ENCODE measurements at regions not wholly inside any gene's neighbourhood (a gene's known extent, or its start where the extent isn't known, plus 50 kb on each side); places are given as distances from the start of the nearest gene placed in this dataset.
"Not testable (repeated sequence)": the region's sequence is repeated elsewhere in the genome, so short reads cannot be mapped to it uniquely, and the experiment has no call there.

- no peak overlapping the region for H3K4me3 ChIP-seq (ENCODE audit: low read length)
These were observed 219.8 kb upstream of the C9orf72 start for GRCh38 chr9:27792971-27793689.

GRCh38 chr9:27799326-27799725 is 226.0 kb upstream of the C9orf72 start:
- TF ChIP-seq ZNF274 (IDR thresholded peaks at IDR 0.05; ENCODE audit: low read depth, low read length), result no peak
- no peak overlapping the region for H3K4me3 ChIP-seq (ENCODE audit: low read length)

More at GRCh38 chr9:27792971-27793689, 219.8 kb upstream of the C9orf72 start:
- no peak for TF ChIP-seq ZNF274 (IDR thresholded peaks at IDR 0.05; ENCODE audit: low read depth, low read length)

- TF ChIP-seq ZNF274 (IDR thresholded peaks at IDR 0.05; ENCODE audit: low read depth, low read length), result no peak
These were observed 226.9 kb upstream of the C9orf72 start for GRCh38 chr9:27800159-27800558.

GRCh38 chr9:27800692-27801370 is 227.6 kb upstream of the C9orf72 start:
- TF ChIP-seq ZNF274 (IDR thresholded peaks at IDR 0.05; ENCODE audit: low read depth, low read length), result no peak

More at GRCh38 chr9:27800159-27800558, 226.9 kb upstream of the C9orf72 start:
- no peak overlapping the region for H3K4me3 ChIP-seq (ENCODE audit: low read length)

GRCh38 chr9:27801545-27801944 is 228.3 kb upstream of the C9orf72 start:
- no peak overlapping the region for H3K4me3 ChIP-seq (ENCODE audit: low read length)
- no peak for TF ChIP-seq ZNF274 (IDR thresholded peaks at IDR 0.05; ENCODE audit: low read depth, low read length)

More at GRCh38 chr9:27800692-27801370, 227.6 kb upstream of the C9orf72 start:
- no peak overlapping the region for H3K4me3 ChIP-seq (ENCODE audit: low read length)

GRCh38 chr9:27802418-27802817 is 229.1 kb upstream of the C9orf72 start:
- TF ChIP-seq ZNF274 (IDR thresholded peaks at IDR 0.05; ENCODE audit: low read depth, low read length), result no peak
- no peak overlapping the region for H3K4me3 ChIP-seq (ENCODE audit: low read length)

GRCh38 chr9:27808864-27809263 is 235.6 kb upstream of the C9orf72 start:
- H3K4me3 ChIP-seq (ENCODE audit: low read length), result no peak overlapping the region
- no peak for TF ChIP-seq ZNF274 (IDR thresholded peaks at IDR 0.05; ENCODE audit: low read depth, low read length)

- no peak overlapping the region for H3K4me3 ChIP-seq (ENCODE audit: low read length)
- TF ChIP-seq ZNF274 (IDR thresholded peaks at IDR 0.05; ENCODE audit: low read depth, low read length), result no peak
These were observed 244.5 kb upstream of the C9orf72 start for GRCh38 chr9:27817747-27818146.

GRCh38 chr9:27818348-27818747 is 245.1 kb upstream of the C9orf72 start:
- TF ChIP-seq ZNF274 (IDR thresholded peaks at IDR 0.05; ENCODE audit: low read depth, low read length), result no peak
- H3K4me3 ChIP-seq (ENCODE audit: low read length), result no peak overlapping the region

- TF ChIP-seq ZNF274 (IDR thresholded peaks at IDR 0.05; ENCODE audit: low read depth, low read length), result no peak
- H3K4me3 ChIP-seq (ENCODE audit: low read length), result no peak overlapping the region
These were observed 255.6 kb upstream of the C9orf72 start for GRCh38 chr9:27828908-27829307.

- no peak overlapping the region for H3K4me3 ChIP-seq (ENCODE audit: low read length)
- no peak for TF ChIP-seq ZNF274 (IDR thresholded peaks at IDR 0.05; ENCODE audit: low read depth, low read length)
These were observed 256.3 kb upstream of the C9orf72 start for GRCh38 chr9:27829621-27830020.

- not testable (repeated sequence) for H3K4me3 ChIP-seq (ENCODE audit: low read length)
These were observed 258.8 kb upstream of the C9orf72 start for GRCh38 chr9:27832108-27832507.

GRCh38 chr9:27835286-27835685 is 262.0 kb upstream of the C9orf72 start:
- no peak for TF ChIP-seq ZNF274 (IDR thresholded peaks at IDR 0.05; ENCODE audit: low read depth, low read length)
- no peak overlapping the region for H3K4me3 ChIP-seq (ENCODE audit: low read length)

GRCh38 chr9:27835746-27836145 is 262.5 kb upstream of the C9orf72 start:
- TF ChIP-seq ZNF274 (IDR thresholded peaks at IDR 0.05; ENCODE audit: low read depth, low read length), result no peak
- no peak overlapping the region for H3K4me3 ChIP-seq (ENCODE audit: low read length)

- TF ChIP-seq ZNF274 (IDR thresholded peaks at IDR 0.05; ENCODE audit: low read depth, low read length), result no peak
- H3K4me3 ChIP-seq (ENCODE audit: low read length), result no peak overlapping the region
These were observed 263.6 kb upstream of the C9orf72 start for GRCh38 chr9:27836661-27837401.

All from GM08714 (cell line).